A549 (cell line): ENCODE measurements at regions not wholly inside any gene's neighbourhood (a gene's known extent, or its start where the extent isn't known, plus 50 kb on each side); places are given as distances from the start of the nearest gene placed in this dataset.

ENCODE experiments used
- ESRRA ChIP-seq: fragments of 150-350 bp; IDR thresholded peaks from 2 replicates; pipeline ENCODE4 v1.6.1; 2014; ENCODE audit warnings: mild to moderate bottlenecking, low read length, borderline replicate concordance
- HDAC2 ChIP-seq: fragments of 200-600 bp; sonication (generic); IDR thresholded peaks from 2 replicates; pipeline ENCODE4 v1.6.1; 2016
- JUN ChIP-seq, 2 experiments: fragments of >200 bp; sonication (Bioruptor Twin); formaldehyde crosslinking; IDR thresholded peaks; 2 replicates in 1 of 2; 3 replicates in 1 of 2; pipeline ENCODE4 v1.6.1; 2016 to 2017
- KDM1A ChIP-seq: fragments of 200-600 bp; sonication (generic); IDR thresholded peaks from 2 replicates; pipeline ENCODE4 v1.6.1; 2016; ENCODE audit warnings: low read depth, mild to moderate bottlenecking
- POLR2A ChIP-seq: IDR thresholded peaks from 2 replicates; pipeline ENCODE4 v1.6.1; 2012; ENCODE audit warnings: mild to moderate bottlenecking, low read length
- SREBF2 ChIP-seq: fragments of 450-650 bp; IDR thresholded peaks from 2 replicates; pipeline ENCODE4 v1.6.1; 2014; ENCODE audit warnings: mild to moderate bottlenecking, moderate library complexity
- ZNF302 ChIP-seq: fragments of 250-450 bp; sonication (Bioruptor Pico); IDR thresholded peaks from 2 replicates; pipeline ENCODE4 v1.9.0; 2021; ENCODE audit warnings: inconsistent platforms, mild to moderate bottlenecking, moderate library complexity
- TF ChIP-seq, protein P1 (sequence below): fragments of >200 bp; sonication (Bioruptor Twin); formaldehyde crosslinking; IDR thresholded peaks from 3 replicates; pipeline ENCODE4 v1.5.1; 2016

- TF ChIP-seq, protein P1, sequence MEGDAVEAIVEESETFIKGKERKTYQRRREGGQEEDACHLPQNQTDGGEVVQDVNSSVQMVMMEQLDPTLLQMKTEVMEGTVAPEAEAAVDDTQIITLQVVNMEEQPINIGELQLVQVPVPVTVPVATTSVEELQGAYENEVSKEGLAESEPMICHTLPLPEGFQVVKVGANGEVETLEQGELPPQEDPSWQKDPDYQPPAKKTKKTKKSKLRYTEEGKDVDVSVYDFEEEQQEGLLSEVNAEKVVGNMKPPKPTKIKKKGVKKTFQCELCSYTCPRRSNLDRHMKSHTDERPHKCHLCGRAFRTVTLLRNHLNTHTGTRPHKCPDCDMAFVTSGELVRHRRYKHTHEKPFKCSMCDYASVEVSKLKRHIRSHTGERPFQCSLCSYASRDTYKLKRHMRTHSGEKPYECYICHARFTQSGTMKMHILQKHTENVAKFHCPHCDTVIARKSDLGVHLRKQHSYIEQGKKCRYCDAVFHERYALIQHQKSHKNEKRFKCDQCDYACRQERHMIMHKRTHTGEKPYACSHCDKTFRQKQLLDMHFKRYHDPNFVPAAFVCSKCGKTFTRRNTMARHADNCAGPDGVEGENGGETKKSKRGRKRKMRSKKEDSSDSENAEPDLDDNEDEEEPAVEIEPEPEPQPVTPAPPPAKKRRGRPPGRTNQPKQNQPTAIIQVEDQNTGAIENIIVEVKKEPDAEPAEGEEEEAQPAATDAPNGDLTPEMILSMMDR = no peak
- TF ChIP-seq KDM1A (no peak), SREBF2 (no peak), HDAC2 (no peak), ESRRA (no peak), ZNF302 (CRISPR knock-in tag) (no peak), POLR2A (no peak), JUN (IDR thresholded peaks at IDR 0.05) (no peak)
These were observed 337.0 kb downstream of the PTEN start for GRCh38 chr10:88200312-88201032.
